ENCODE measurements at regions not wholly inside any gene's neighbourhood (a gene's known extent, or its start where the extent isn't known, plus 50 kb on each side); places are given as distances from the start of the nearest gene placed in this dataset.

- TF ChIP-seq ZNF784 (CRISPR knock-in tag; IDR thresholded peaks at IDR 0.05; ENCODE audit: borderline replicate concordance) (no peak), CBX1 (IDR thresholded peaks at IDR 0.05; ENCODE audit: low read depth) (no peak), SP140L (CRISPR knock-in tag; IDR thresholded peaks at IDR 0.05; ENCODE audit: borderline replicate concordance) (no peak), CREBL2 (CRISPR knock-in tag; IDR thresholded peaks at IDR 0.05; ENCODE audit: borderline replicate concordance) (no peak), ZNF232 (CRISPR knock-in tag; IDR thresholded peaks at IDR 0.05; ENCODE audit: borderline replicate concordance) (no peak), ZNF644 (CRISPR knock-in tag; IDR thresholded peaks at IDR 0.05; ENCODE audit: low read depth) (peak; percentile 64; the same call in 1 of the 2 replicates), ZNF766 (CRISPR knock-in tag; IDR thresholded peaks at IDR 0.05; ENCODE audit: borderline replicate concordance) (no peak), ATF1 (CRISPR knock-in tag; IDR thresholded peaks at IDR 0.05) (0 out of 2 replicates have a peak, but pooled peaks have one; percentile 33), KDM6A (CRISPR knock-in tag; IDR thresholded peaks at IDR 0.05; ENCODE audit: low read depth) (no peak), SOX6 (IDR thresholded peaks at IDR 0.05) (no peak), SOX6 (CRISPR knock-in tag; IDR thresholded peaks at IDR 0.05) (peak; percentile 29; the same call in 1 of the 2 replicates), HOMEZ (CRISPR knock-in tag; IDR thresholded peaks at IDR 0.05; ENCODE audit: low read depth) (peak; percentile 22; the same call in 1 of the 2 replicates), SOX5 (CRISPR knock-in tag; IDR thresholded peaks at IDR 0.05; ENCODE audit: borderline replicate concordance) (peak; percentile 35; the same call in 1 of the 2 replicates), EP300 (IDR thresholded peaks at IDR 0.05; ENCODE audit: low read depth in 2 of 2, low read length in 2 of 2) (peak in 1 of 2 experiments; percentile 54; a peak in 1 of 4 replicates), EP300 (CRISPR knock-in tag; IDR thresholded peaks at IDR 0.05; ENCODE audit: borderline replicate concordance) (no peak), RCOR2 (CRISPR knock-in tag; IDR thresholded peaks at IDR 0.05) (peak; percentile 21; the same call in 1 of the 2 replicates), HNF4G (IDR thresholded peaks at IDR 0.05; ENCODE audit: borderline replicate concordance, low read depth, low read length) (peak; percentile 78; the same call in 1 of the 2 replicates), HNF4G (CRISPR knock-in tag; IDR thresholded peaks at IDR 0.05; ENCODE audit: borderline replicate concordance, low read depth) (no peak), MAFF (IDR thresholded peaks at IDR 0.05; ENCODE audit: low read depth, low read length) (0 out of 2 replicates have a peak, but pooled peaks have one; percentile 27), ZNF646 (CRISPR knock-in tag; IDR thresholded peaks at IDR 0.05) (no peak), ZSCAN20 (CRISPR knock-in tag; IDR thresholded peaks at IDR 0.05; ENCODE audit: borderline replicate concordance) (no peak), ZEB1 (IDR thresholded peaks at IDR 0.05; ENCODE audit: insufficient replicate concordance, low read depth) (peak; percentile 28), MYC (CRISPR knock-in tag; IDR thresholded peaks at IDR 0.05; ENCODE audit: borderline replicate concordance) (no peak), NR2C2 (CRISPR knock-in tag; IDR thresholded peaks at IDR 0.05; ENCODE audit: borderline replicate concordance) (peak; percentile 79; the same call in 1 of the 2 replicates)
Observed at GRCh38 chr6:47111685-47112084, 69.6 kb upstream of the ADGRF1 start (continued).
